ENCODE measurements at regions not wholly inside any gene's neighbourhood (a gene's known extent, or its start where the extent isn't known, plus 50 kb on each side); places are given as distances from the start of the nearest gene placed in this dataset.

GRCh38 chrX:131595120-131595519 lies 51.2 kb downstream of the OR13H1 start:
- TF ChIP-seq CTCF (IDR thresholded peaks at IDR 0.05) (no peak), POLR2AphosphoS5 (IDR thresholded peaks at IDR 0.05) (no peak), EP300 (IDR thresholded peaks at IDR 0.05) (no peak), POLR2A (IDR thresholded peaks at IDR 0.05; ENCODE audit: low read depth) (no peak)
- Histone ChIP-seq H3K4me3 (no peak overlapping the region), H3K27me3 (peaks cover 0 to 6% (median 0%) of the 10 kb centered on the region in 4 donors), H3K4me1 (no peaks in the 10 kb centered on the region), H3K27ac (replicated peaks in 1 of 4) (no peak overlapping the region), H3K9me3 (no peaks in the 10 kb centered on the region), H3K36me3 (no peaks in the 10 kb centered on the region)
- intact Hi-C loops (cut with DNase I) = no loop called here
- WGBS = 65% methylated on average over 3 of the region's 3 CpGs
- DNase-seq (ENCODE audit: extremely low spot score) = no peak

- 77% methylated on average over 2 of the region's 2 CpGs for WGBS
- H3K4me1 ChIP-seq = no peaks in the 10 kb centered on the region
- TF ChIP-seq POLR2A (IDR thresholded peaks at IDR 0.05; ENCODE audit: low read depth) = no peak
- no peak for TF ChIP-seq EP300 (IDR thresholded peaks at IDR 0.05)
- no peak for TF ChIP-seq CTCF (IDR thresholded peaks at IDR 0.05)
- TF ChIP-seq POLR2AphosphoS5 (IDR thresholded peaks at IDR 0.05) = no peak
- no peak for DNase-seq (ENCODE audit: extremely low spot score)
- H3K27me3 ChIP-seq = peaks cover 0 to 6% (median 0%) of the 10 kb centered on the region in 4 donors
- no peaks in the 10 kb centered on the region for H3K9me3 ChIP-seq
- no peaks in the 10 kb centered on the region for H3K36me3 ChIP-seq
- intact Hi-C loops (cut with DNase I) = no loop called here
- no peak overlapping the region for H3K4me3 ChIP-seq
- no peak overlapping the region for H3K27ac ChIP-seq (replicated peaks in 1 of 4)
These were observed 64.0 kb downstream of the OR13H1 start for GRCh38 chrX:131607792-131608369.

- WGBS = 36% methylated on average over 5 of the region's 5 CpGs
- Histone ChIP-seq H3K27me3 (peaks cover 0 to 6% (median 0%) of the 10 kb centered on the region in 4 donors), H3K4me1 (no peaks in the 10 kb centered on the region), H3K4me3 (no peak overlapping the region), H3K9me3 (no peaks in the 10 kb centered on the region), H3K27ac (replicated peaks in 1 of 4) (no peak overlapping the region), H3K36me3 (no peaks in the 10 kb centered on the region)
- TF ChIP-seq CTCF (IDR thresholded peaks at IDR 0.05) = no peak
- TF ChIP-seq POLR2A (IDR thresholded peaks at IDR 0.05; ENCODE audit: low read depth) = no peak
- intact Hi-C loops (cut with DNase I) = no loop called here
- DNase-seq (ENCODE audit: extremely low spot score) = no peak
These were observed 65.6 kb downstream of the OR13H1 start for GRCh38 chrX:131609480-131609879.

GRCh38 chrX:131613260-131613659 lies 69.4 kb downstream of the OR13H1 start:
- no peak overlapping the region for H3K4me3 ChIP-seq
- no peaks in the 10 kb centered on the region for H3K36me3 ChIP-seq
- H3K27ac ChIP-seq (replicated peaks in 1 of 4) = no peak overlapping the region
- intact Hi-C loops (cut with DNase I) = no loop called here
- peaks cover 0 to 6% (median 0%) of the 10 kb centered on the region in 4 donors for H3K27me3 ChIP-seq
- no peak for DNase-seq (ENCODE audit: extremely low spot score)
- 75% methylated on average over 3 of the region's 3 CpGs for WGBS
- no peaks in the 10 kb centered on the region for H3K9me3 ChIP-seq
- TF ChIP-seq POLR2AphosphoS5 (IDR thresholded peaks at IDR 0.05) = no peak
- TF ChIP-seq EP300 (IDR thresholded peaks at IDR 0.05) = no peak
- TF ChIP-seq CTCF (IDR thresholded peaks at IDR 0.05) = no peak
- TF ChIP-seq POLR2A (IDR thresholded peaks at IDR 0.05; ENCODE audit: low read depth) = no peak
- H3K4me1 ChIP-seq = no peaks in the 10 kb centered on the region

- 78% methylated on average over 2 of the region's 2 CpGs for WGBS
- intact Hi-C loops (cut with DNase I) = no loop called here
- peaks cover 0 to 10% (median 0%) of the 10 kb centered on the region in 4 donors for H3K27me3 ChIP-seq
- no peak for DNase-seq (ENCODE audit: extremely low spot score)
- H3K4me3 ChIP-seq = no peak overlapping the region
- no peak overlapping the region for H3K27ac ChIP-seq (replicated peaks in 1 of 4)
- TF ChIP-seq POLR2A (IDR thresholded peaks at IDR 0.05; ENCODE audit: low read depth) = no peak
- TF ChIP-seq POLR2AphosphoS5 (IDR thresholded peaks at IDR 0.05) = no peak
- no peaks in the 10 kb centered on the region for H3K4me1 ChIP-seq
- no peaks in the 10 kb centered on the region for H3K36me3 ChIP-seq
- H3K9me3 ChIP-seq = no peaks in the 10 kb centered on the region
These were observed 70.4 kb downstream of the OR13H1 start for GRCh38 chrX:131614241-131614640.
